CD14-positive monocyte (primary cell): ENCODE measurements at regions not wholly inside any gene's neighbourhood (a gene's known extent, or its start where the extent isn't known, plus 50 kb on each side); places are given as distances from the start of the nearest gene placed in this dataset.

Experiments used
- DNase-seq, 3 donors: peaks; one replicate each; pipeline ENCODE4 v3.0.0-alpha.2; 2011 to 2022
- H2AFZ ChIP-seq: 2 replicates; pipeline ENCODE4 v1.6.0; 2012; ENCODE audit warnings: mild to moderate bottlenecking, low read depth, low read length, inconsistent platforms; ENCODE audit not compliant: insufficient read depth, poor library complexity, severe bottlenecking
- H3K27ac ChIP-seq, 2 donors: 1 replicate in 1 of 2; 2 replicates in 1 of 2; pipeline ENCODE4 v1.5.1; 2012 to 2013; ENCODE audit warnings: low read length in 2 of 2, control low read depth in 1 of 2, inconsistent platforms in 1 of 2, low read depth in 1 of 2, mild to moderate bottlenecking in 1 of 2
- H3K27me3 ChIP-seq, 2 donors: one replicate each; pipeline versions ENCODE4 v1.6.0 to v1.6.1; 2011 to 2013; ENCODE audit warnings: low read length in 2 of 2; ENCODE audit not compliant: control insufficient read depth in 2 of 2, insufficient read depth in 2 of 2
- H3K36me3 ChIP-seq, 2 donors: replicated peaks in 1 of 2; 1 replicate in 1 of 2; 2 replicates in 1 of 2; pipeline versions ENCODE4 v1.5.1 to v1.6.1; 2012 to 2013; ENCODE audit warnings: low read length in 2 of 2, control low read depth in 1 of 2, inconsistent platforms in 1 of 2, mild to moderate bottlenecking in 1 of 2; ENCODE audit not compliant: insufficient read depth in 2 of 2, control insufficient read depth in 1 of 2
- H3K4me1 ChIP-seq, 2 donors: 1 replicate in 1 of 2; 2 replicates in 1 of 2; pipeline versions ENCODE4 v1.5.1 to v1.6.1; 2012 to 2013; ENCODE audit warnings: low read length in 2 of 2, control low read depth in 1 of 2, inconsistent platforms in 1 of 2, mild to moderate bottlenecking in 1 of 2, moderate library complexity in 1 of 2; ENCODE audit not compliant: insufficient read depth in 2 of 2, control insufficient read depth in 1 of 2
- H3K4me2 ChIP-seq: replicated peaks from 2 replicates; pipeline ENCODE3; 2012; ENCODE audit warnings: low read length, moderate library complexity, mild to moderate bottlenecking; ENCODE audit not compliant: poor library complexity, severe bottlenecking; ENCODE audit errors: extremely low read depth
- H3K4me3 ChIP-seq, 3 experiments: fragments of 200-600 bp in 1 of 3; sonication (generic) in 1 of 3; replicated peaks in 1 of 3; 1 replicate in 2 of 3; 2 replicates in 1 of 3; pipeline ENCODE4 v1.5.1; 2011 to 2013; ENCODE audit warnings: low read length in 3 of 3, mild to moderate bottlenecking in 3 of 3, control low read depth in 2 of 3, low read depth in 2 of 3, inconsistent platforms in 1 of 3, moderate library complexity in 1 of 3
- H3K79me2 ChIP-seq: 2 replicates; pipeline ENCODE4 v1.6.0; 2012; ENCODE audit warnings: mild to moderate bottlenecking, control low read depth, inconsistent platforms, low read length, moderate library complexity; ENCODE audit not compliant: insufficient read depth
- H3K9ac ChIP-seq: 2 replicates; pipeline ENCODE4 v1.6.0; 2017; ENCODE audit warnings: low read length, mild to moderate bottlenecking; ENCODE audit not compliant: insufficient read depth, poor library complexity, severe bottlenecking
- H3K9me3 ChIP-seq, 2 donors: replicated peaks in 1 of 2; 1 replicate in 1 of 2; 2 replicates in 1 of 2; pipeline versions ENCODE4 v1.5.1 to v1.6.1; 2012 to 2013; ENCODE audit warnings: low read length in 2 of 2, control low read depth in 1 of 2; ENCODE audit not compliant: control insufficient read depth in 1 of 2, insufficient read depth in 1 of 2
- H4K20me1 ChIP-seq: 2 replicates; pipeline ENCODE4 v1.6.0; 2012; ENCODE audit warnings: mild to moderate bottlenecking, low read length, control low read depth, moderate library complexity; ENCODE audit not compliant: insufficient read depth
- H3K27ac Mint-ChIP-seq, 7 donors: one replicate each; pipeline ENCODE4 v1.8.0; 2020; ENCODE audit warnings: mild to moderate bottlenecking in 7 of 7, mixed read lengths in 7 of 7, moderate library complexity in 6 of 7, inconsistent platforms in 2 of 7
- H3K27me3 Mint-ChIP-seq, 3 donors: one replicate each; pipeline ENCODE4 v1.8.0; 2021 to 2022; ENCODE audit warnings: low read depth in 3 of 3, mild to moderate bottlenecking in 3 of 3, mixed read lengths in 3 of 3, moderate library complexity in 3 of 3, inconsistent platforms in 1 of 3
- H3K36me3 Mint-ChIP-seq, 2 donors: one replicate each; pipeline ENCODE4 v1.8.0; 2020; ENCODE audit warnings: mixed read lengths in 2 of 2, inconsistent platforms in 1 of 2, mild to moderate bottlenecking in 1 of 2
- H3K4me1 Mint-ChIP-seq: one replicate; pipeline ENCODE4 v1.8.0; 2020; ENCODE audit warnings: mild to moderate bottlenecking, mixed read lengths
- H3K4me3 Mint-ChIP-seq, 2 donors: one replicate each; pipeline ENCODE4 v1.8.0; 2020; ENCODE audit warnings: mild to moderate bottlenecking in 2 of 2, mixed read lengths in 2 of 2, moderate library complexity in 1 of 2
- H3K9me3 Mint-ChIP-seq, 7 donors: one replicate each; pipeline ENCODE4 v1.8.0; 2020 to 2022; ENCODE audit warnings: mixed read lengths in 7 of 7, mild to moderate bottlenecking in 6 of 7, moderate library complexity in 6 of 7, inconsistent platforms in 2 of 7
- CTCF ChIP-seq: fragments of 200-600 bp; IDR thresholded peaks from one replicate; pipeline ENCODE4 v1.8.0; 2022; ENCODE audit warnings: antibody characterized with exemption, mild to moderate bottlenecking
- WGBS: methylation state at CpG from one replicate; pipeline ENCODE4 v1.1.5; 2013; ENCODE audit warnings: missing lambda C conversion rate; ENCODE audit not compliant: insufficient coverage; 5-methylcytosine and 5-hydroxymethylcytosine counted together
- intact Hi-C, 2 donors: fragments of 100-400 bp; cut with micrococcal nuclease; formaldehyde crosslinking; loops; one replicate each; pipeline versions ENCODE4 v1.15.0 to v1.15.1; 2023

- H3K79me2 ChIP-seq: no peaks in the 10 kb centered on the region
- 94% methylated on average over 19 of the region's 21 CpGs for WGBS
- no peak overlapping the region for H3K4me3 ChIP-seq
- no peak overlapping the region for H3K27ac ChIP-seq
- intact Hi-C loops: no loop called here
- no peak overlapping the region for H3K27ac Mint-ChIP-seq
- H3K4me2 ChIP-seq: no peak overlapping the region
- H3K9me3 ChIP-seq: peaks cover 0 to 14% of the 10 kb centered on the region in 2 donors
- H3K36me3 Mint-ChIP-seq: no peaks in the 10 kb centered on the region
- no peak for TF ChIP-seq CTCF
- peaks cover 0 to 4% (median 2%) of the 10 kb centered on the region in 3 donors for H3K27me3 Mint-ChIP-seq
- H2AFZ ChIP-seq: no peak overlapping the region
- H3K9me3 Mint-ChIP-seq: peaks cover 2 to 13% (median 7%) of the 10 kb centered on the region in 7 donors
- H3K4me1 Mint-ChIP-seq: no peaks in the 10 kb centered on the region
- H3K9ac ChIP-seq: no peak overlapping the region
- H3K27me3 ChIP-seq: no peaks in the 10 kb centered on the region
- no peaks in the 10 kb centered on the region for H4K20me1 ChIP-seq
- no peaks in the 10 kb centered on the region for H3K36me3 ChIP-seq
- no peaks in the 10 kb centered on the region for H3K4me1 ChIP-seq
- DNase-seq: no peak
- no peak overlapping the region for H3K4me3 Mint-ChIP-seq
These were observed 317.0 kb downstream of the GLRX3 start for GRCh38 chr10:130453036-130453720.

DNA sequence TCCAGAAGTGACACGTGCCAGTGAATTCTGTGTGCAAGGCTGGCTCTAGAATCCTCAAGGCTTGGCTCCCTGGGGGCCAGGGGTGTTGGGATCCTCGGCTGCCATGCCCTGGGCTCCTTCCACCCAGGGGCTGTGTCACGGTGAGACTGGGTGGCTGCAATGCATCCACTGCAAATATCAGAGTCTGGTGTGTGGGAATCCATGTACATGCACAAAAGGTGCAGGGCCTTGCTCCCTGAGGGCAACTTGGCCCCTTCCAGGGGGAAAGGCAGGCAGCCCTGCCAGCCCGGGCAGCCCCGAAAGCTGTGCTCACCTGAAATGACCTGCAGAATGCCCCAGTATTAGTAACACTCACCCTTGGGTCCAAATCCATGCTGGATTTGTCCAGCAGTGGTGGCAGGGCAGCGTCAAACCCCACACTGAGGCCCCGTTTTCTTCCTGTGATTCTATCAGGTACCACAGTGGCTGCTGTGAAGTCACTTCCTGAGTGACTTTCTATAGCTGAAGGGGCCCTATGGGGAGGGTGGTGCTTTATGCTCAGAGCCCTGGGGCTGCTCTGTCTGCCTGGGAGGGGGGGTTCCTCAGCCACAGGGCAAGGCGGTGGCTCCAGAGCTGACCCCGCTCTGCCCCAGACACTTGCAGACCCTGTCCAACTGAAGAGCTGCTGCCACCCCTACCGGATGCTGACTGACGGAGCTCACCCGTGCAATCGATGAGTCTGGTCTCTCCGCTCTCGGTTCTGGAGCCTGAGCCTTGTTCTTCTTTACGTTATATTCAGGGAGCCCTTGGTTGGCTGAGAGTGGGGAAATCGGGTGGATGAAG, 317.7 kb downstream of the GLRX3 start:
- no peak overlapping the region for H2AFZ ChIP-seq
- H3K79me2 ChIP-seq: no peaks in the 10 kb centered on the region
- no peak for TF ChIP-seq CTCF
- no peak overlapping the region for H3K4me3 Mint-ChIP-seq
- H3K36me3 Mint-ChIP-seq: no peaks in the 10 kb centered on the region
- peaks cover 2 to 13% (median 8%) of the 10 kb centered on the region in 7 donors for H3K9me3 Mint-ChIP-seq
- peaks cover 0 to 14% of the 10 kb centered on the region in 2 donors for H3K9me3 ChIP-seq
- DNase-seq: no peak
- intact Hi-C loops: no loop called here
- no peak overlapping the region for H3K4me3 ChIP-seq
- H3K27ac ChIP-seq: no peak overlapping the region
- H3K27me3 Mint-ChIP-seq: peaks cover 0 to 4% (median 2%) of the 10 kb centered on the region in 3 donors
- no peaks in the 10 kb centered on the region for H3K27me3 ChIP-seq
- H3K4me1 Mint-ChIP-seq: no peaks in the 10 kb centered on the region
- H3K4me2 ChIP-seq: no peak overlapping the region
- WGBS: 82% methylated on average over 17 of the region's 17 CpGs
- H3K4me1 ChIP-seq: no peaks in the 10 kb centered on the region
- no peak overlapping the region for H3K9ac ChIP-seq
- no peaks in the 10 kb centered on the region for H3K36me3 ChIP-seq
- H3K27ac Mint-ChIP-seq: no peak overlapping the region
- no peaks in the 10 kb centered on the region for H4K20me1 ChIP-seq
